ENCODE measurements at regions not wholly inside any gene's neighbourhood (a gene's known extent, or its start where the extent isn't known, plus 50 kb on each side); places are given as distances from the start of the nearest gene placed in this dataset.
A peak's percentile ranks its signal among the peaks of the same experiment; 100 is the strongest.

- Mint-ChIP-seq H3K4me3 (peak overlapping the region; percentile 84), H3K27ac (peak overlapping the region; percentile 81), H3K4me1 (ENCODE audit: low read depth) (peaks cover 20% of the 10 kb centered on the region), H3K9me3 (no peaks in the 10 kb centered on the region), H3K36me3 (ENCODE audit: low read depth) (no peaks in the 10 kb centered on the region), H3K27me3 (peaks cover 16% of the 10 kb centered on the region)
- CTCF ChIA-PET, result interaction anchor here (0.9 to 5.0 kb wide), 8 partner anchors 11 to 245 kb away, joined by 3 to 56 read pairs (median 10); no protein-coding TSS in a partner anchor
- POLR2A ChIA-PET, result interaction anchor here (0.6 to 2.5 kb wide), 3 partner anchors 72 to 306 kb away, joined by 3 to 5 read pairs (median 3); no protein-coding TSS in a partner anchor
- ATAC-seq, result peak; percentile 66
- DNase-seq, result peak; percentile 51
- TF ChIP-seq, protein P1, sequence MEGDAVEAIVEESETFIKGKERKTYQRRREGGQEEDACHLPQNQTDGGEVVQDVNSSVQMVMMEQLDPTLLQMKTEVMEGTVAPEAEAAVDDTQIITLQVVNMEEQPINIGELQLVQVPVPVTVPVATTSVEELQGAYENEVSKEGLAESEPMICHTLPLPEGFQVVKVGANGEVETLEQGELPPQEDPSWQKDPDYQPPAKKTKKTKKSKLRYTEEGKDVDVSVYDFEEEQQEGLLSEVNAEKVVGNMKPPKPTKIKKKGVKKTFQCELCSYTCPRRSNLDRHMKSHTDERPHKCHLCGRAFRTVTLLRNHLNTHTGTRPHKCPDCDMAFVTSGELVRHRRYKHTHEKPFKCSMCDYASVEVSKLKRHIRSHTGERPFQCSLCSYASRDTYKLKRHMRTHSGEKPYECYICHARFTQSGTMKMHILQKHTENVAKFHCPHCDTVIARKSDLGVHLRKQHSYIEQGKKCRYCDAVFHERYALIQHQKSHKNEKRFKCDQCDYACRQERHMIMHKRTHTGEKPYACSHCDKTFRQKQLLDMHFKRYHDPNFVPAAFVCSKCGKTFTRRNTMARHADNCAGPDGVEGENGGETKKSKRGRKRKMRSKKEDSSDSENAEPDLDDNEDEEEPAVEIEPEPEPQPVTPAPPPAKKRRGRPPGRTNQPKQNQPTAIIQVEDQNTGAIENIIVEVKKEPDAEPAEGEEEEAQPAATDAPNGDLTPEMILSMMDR (IDR thresholded peaks at IDR 0.05), result no peak
- intact Hi-C loops (cut with micrococcal nuclease), result loop anchor here (5.0 kb wide), 1 partner anchor 91 kb away; the partner anchor contains the start of gene BBX
Observed at GRCh38 chr3:107431246-107432012, 54.2 kb downstream of the CCDC54 start.

GRCh38 chr3:107432013-107432515 lies 54.8 kb downstream of the CCDC54 start:
- TF ChIP-seq, protein P1 (IDR thresholded peaks at IDR 0.05), result no peak
- ChIA-PET CTCF (interaction anchor here (0.9 to 4.2 kb wide), 3 partner anchors 12 to 92 kb away, joined by 3 to 43 read pairs (median 6); no protein-coding TSS in a partner anchor), POLR2A (interaction anchor here (0.6 to 2.5 kb wide), 3 partner anchors 72 to 202 kb away, joined by 3 to 5 read pairs (median 3); no protein-coding TSS in a partner anchor)
- H3K4me1 Mint-ChIP-seq (ENCODE audit: low read depth), result peaks cover 20% of the 10 kb centered on the region
- peak overlapping the region; percentile 81 for H3K27ac Mint-ChIP-seq
- intact Hi-C loops (cut with micrococcal nuclease), result loop anchor here (5.0 kb wide), 1 partner anchor 90 kb away; the partner anchor contains the start of gene BBX
- H3K9me3 Mint-ChIP-seq, result no peaks in the 10 kb centered on the region
- H3K27me3 Mint-ChIP-seq, result peaks cover 16% of the 10 kb centered on the region
- peak; percentile 13 for DNase-seq
- no peak for ATAC-seq
- H3K36me3 Mint-ChIP-seq (ENCODE audit: low read depth), result no peaks in the 10 kb centered on the region
- peak overlapping the region; percentile 84 for H3K4me3 Mint-ChIP-seq

- TF ChIP-seq, protein P1 (IDR thresholded peaks at IDR 0.05), result no peak
- Mint-ChIP-seq H3K4me1 (ENCODE audit: low read depth) (peaks cover 20% of the 10 kb centered on the region), H3K4me3 (peak overlapping the region; percentile 84), H3K27ac (no peak overlapping the region), H3K36me3 (ENCODE audit: low read depth) (no peaks in the 10 kb centered on the region), H3K27me3 (peaks cover 16% of the 10 kb centered on the region), H3K9me3 (no peaks in the 10 kb centered on the region)
- no peak for ATAC-seq
- CTCF ChIA-PET, result interaction anchor here (0.9 to 4.2 kb wide), 2 partner anchors 12 to 13 kb away, joined by 3 to 43 read pairs; no protein-coding TSS in a partner anchor
- POLR2A ChIA-PET, result interaction anchor here (2.5 kb wide), 1 partner anchor 92 kb away, joined by 5 read pairs; no protein-coding TSS in a partner anchor
- intact Hi-C loops (cut with micrococcal nuclease), result loop anchor here (5.0 kb wide), 1 partner anchor 90 kb away; the partner anchor contains the start of gene BBX
- no peak for DNase-seq
Observed at GRCh38 chr3:107432646-107433045, 55.4 kb downstream of the CCDC54 start.

- DNase-seq, result no peak
- no peak overlapping the region for H3K4me3 Mint-ChIP-seq
- H3K9me3 Mint-ChIP-seq, result no peaks in the 10 kb centered on the region
- H3K27me3 Mint-ChIP-seq, result peaks cover 13% of the 10 kb centered on the region
- POLR2A ChIA-PET, result no interaction called here
- no peak for ATAC-seq
- TF ChIP-seq, protein P1 (IDR thresholded peaks at IDR 0.05), result no peak
- CTCF ChIA-PET, result interaction anchor here (1.5 kb wide), 1 partner anchor 74 kb away, joined by 3 read pairs; no protein-coding TSS in a partner anchor
- no peak overlapping the region for H3K27ac Mint-ChIP-seq
- H3K4me1 Mint-ChIP-seq (ENCODE audit: low read depth), result peaks cover 4% of the 10 kb centered on the region
- intact Hi-C loops (cut with micrococcal nuclease), result no loop called here
- H3K36me3 Mint-ChIP-seq (ENCODE audit: low read depth), result no peaks in the 10 kb centered on the region
Observed at GRCh38 chr3:107436029-107436428, 58.8 kb downstream of the CCDC54 start.

Data from activated CD8-positive, alpha-beta T cell treated with anti-CD3 and anti-CD28 coated beads for 36 hours (primary cell).